ENCODE measurements at regions not wholly inside any gene's neighbourhood (a gene's known extent, or its start where the extent isn't known, plus 50 kb on each side); places are given as distances from the start of the nearest gene placed in this dataset.

- DNase-seq = no peak
Observed at GRCh38 chr7:142353147-142354060, 95.5 kb upstream of the PRSS58 start.

- DNase-seq = no peak
Observed at GRCh38 chr7:142352543-142352942, 94.7 kb upstream of the PRSS58 start.

GRCh38 chr7:142351145-142351544 lies 93.3 kb upstream of the PRSS58 start:
- no peak for DNase-seq

GRCh38 chr7:142349670-142350405 lies 92.0 kb upstream of the PRSS58 start:
- no peak for DNase-seq

GRCh38 chr7:142348921-142349405 lies 91.1 kb upstream of the PRSS58 start:
- DNase-seq = no peak

GRCh38 chr7:142348100-142348499 lies 90.2 kb upstream of the PRSS58 start:
- DNase-seq = no peak

- no peak for DNase-seq
Observed at GRCh38 chr7:142347091-142347490, 89.2 kb upstream of the PRSS58 start.

GRCh38 chr7:142345811-142346210 lies 88.0 kb upstream of the PRSS58 start:
- DNase-seq = no peak

GRCh38 chr7:142338633-142339501 lies 81.0 kb upstream of the PRSS58 start:
- no peak for DNase-seq

- DNase-seq = no peak
Observed at GRCh38 chr7:142337054-142338001, 79.5 kb upstream of the PRSS58 start.

GRCh38 chr7:142334806-142335205 lies 76.9 kb upstream of the PRSS58 start:
- DNase-seq = no peak

GRCh38 chr7:142334236-142334635 lies 76.4 kb upstream of the PRSS58 start:
- no peak for DNase-seq

- no peak for DNase-seq
Observed at GRCh38 chr7:142332421-142332820, 74.6 kb upstream of the PRSS58 start.

- no peak for DNase-seq
Observed at GRCh38 chr7:142331941-142332340, 74.1 kb upstream of the PRSS58 start.

GRCh38 chr7:142329062-142329790 lies 71.4 kb upstream of the PRSS58 start:
- no peak for DNase-seq

- DNase-seq = no peak
Observed at GRCh38 chr7:142328551-142328950, 70.7 kb upstream of the PRSS58 start.

- DNase-seq = no peak
Observed at GRCh38 chr7:142327628-142328405, 70.0 kb upstream of the PRSS58 start.

GRCh38 chr7:142323706-142324105 lies 65.8 kb upstream of the PRSS58 start:
- no peak for DNase-seq

- DNase-seq = no peak
Observed at GRCh38 chr7:142321391-142321790, 63.5 kb upstream of the PRSS58 start.

GRCh38 chr7:142320883-142321282 lies 63.0 kb upstream of the PRSS58 start:
- no peak for DNase-seq

All from GOT3 (cell line).